ENCODE measurements at regions not wholly inside any gene's neighbourhood (a gene's known extent, or its start where the extent isn't known, plus 50 kb on each side); places are given as distances from the start of the nearest gene placed in this dataset.

- WGBS, 2 experiments (ENCODE audit: insufficient coverage in 1 of 2, insufficient read length in 1 of 2): 94 to 100% methylated on average over 2 to 3 of the region's 3 CpGs
- Histone ChIP-seq H3K36me3 (ENCODE audit: control insufficient read depth, insufficient read depth, low read length) (no peaks in the 10 kb centered on the region), H3K27ac (ENCODE audit: low read depth, low read length) (no peak overlapping the region), H3K4me3 (ENCODE audit: low read length) (no peak overlapping the region), H3K27me3 (ENCODE audit: control insufficient read depth, insufficient read depth, low read length, poor library complexity, severe bottlenecking) (no peaks in the 10 kb centered on the region), H3K9me3 (ENCODE audit: control insufficient read depth, low read length) (no peaks in the 10 kb centered on the region), H3K9ac (ENCODE audit: extremely low read depth, low read length, poor library complexity, severe bottlenecking) (no peak overlapping the region), H3K4me1 (ENCODE audit: control insufficient read depth, insufficient read depth, low read length) (no peaks in the 10 kb centered on the region)
- no peak for DNase-seq
- peaks cover 2% of the 10 kb centered on the region for H3K9me3 Mint-ChIP-seq
- TF ChIP-seq CTCF (conservative IDR thresholded peaks at IDR 0.05): no peak
- H3K4me1 Mint-ChIP-seq: no peaks in the 10 kb centered on the region
- no peaks in the 10 kb centered on the region for H3K27me3 Mint-ChIP-seq (ENCODE audit: insufficient read depth)
- H3K27ac Mint-ChIP-seq: no peak overlapping the region
- no peak overlapping the region for H3K4me3 Mint-ChIP-seq
- H3K36me3 Mint-ChIP-seq (ENCODE audit: low read depth): no peaks in the 10 kb centered on the region
These were observed 166.5 kb downstream of the HS3ST3A1 start for GRCh38 chr17:13435230-13435629.

DNA sequence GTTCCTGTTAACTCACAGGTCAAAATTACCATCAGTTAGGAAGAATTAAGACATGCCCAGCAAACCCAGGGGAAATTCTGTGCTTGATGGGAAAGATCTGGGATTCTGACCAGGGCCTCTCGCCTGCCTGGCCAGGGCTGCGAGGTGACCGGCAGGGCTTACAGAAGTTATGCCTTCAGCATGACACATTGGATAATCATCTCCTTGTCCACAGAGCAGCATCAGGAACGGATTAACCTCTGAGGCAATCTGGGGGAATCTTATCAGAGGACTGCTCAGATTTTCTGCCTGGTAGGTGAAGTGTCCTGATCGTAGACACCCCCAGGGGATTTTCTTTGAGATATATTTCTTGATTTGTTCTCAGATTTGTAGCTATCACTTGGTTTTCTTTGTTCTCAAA is 172.5 kb downstream of the HS3ST3A1 start:
- no peak overlapping the region for H3K4me3 ChIP-seq (ENCODE audit: low read length)
- H3K9ac ChIP-seq (ENCODE audit: extremely low read depth, low read length, poor library complexity, severe bottlenecking): no peak overlapping the region
- no peak overlapping the region for H3K27ac ChIP-seq (ENCODE audit: low read depth, low read length)
- H3K9me3 ChIP-seq (ENCODE audit: control insufficient read depth, low read length): no peaks in the 10 kb centered on the region
- no peak for TF ChIP-seq CTCF (conservative IDR thresholded peaks at IDR 0.05)
- H3K27me3 ChIP-seq (ENCODE audit: control insufficient read depth, insufficient read depth, low read length, poor library complexity, severe bottlenecking): no peaks in the 10 kb centered on the region
- no peaks in the 10 kb centered on the region for H3K4me1 ChIP-seq (ENCODE audit: control insufficient read depth, insufficient read depth, low read length)
- no peaks in the 10 kb centered on the region for H3K36me3 ChIP-seq (ENCODE audit: control insufficient read depth, insufficient read depth, low read length)
- no peaks in the 10 kb centered on the region for H3K27me3 Mint-ChIP-seq (ENCODE audit: insufficient read depth)
- WGBS, 2 experiments (ENCODE audit: insufficient coverage in 1 of 2, insufficient read length in 1 of 2): 87% methylated on average over 5 of the region's 5 CpGs; no CpG with 5 or more reads in 1 of the 2 experiments
- no peak overlapping the region for H3K27ac Mint-ChIP-seq
- H3K4me1 Mint-ChIP-seq: no peaks in the 10 kb centered on the region
- DNase-seq: no peak
- peaks cover 2% of the 10 kb centered on the region for H3K9me3 Mint-ChIP-seq
- no peaks in the 10 kb centered on the region for H3K36me3 Mint-ChIP-seq (ENCODE audit: low read depth)
- no peak overlapping the region for H3K4me3 Mint-ChIP-seq

DNA sequence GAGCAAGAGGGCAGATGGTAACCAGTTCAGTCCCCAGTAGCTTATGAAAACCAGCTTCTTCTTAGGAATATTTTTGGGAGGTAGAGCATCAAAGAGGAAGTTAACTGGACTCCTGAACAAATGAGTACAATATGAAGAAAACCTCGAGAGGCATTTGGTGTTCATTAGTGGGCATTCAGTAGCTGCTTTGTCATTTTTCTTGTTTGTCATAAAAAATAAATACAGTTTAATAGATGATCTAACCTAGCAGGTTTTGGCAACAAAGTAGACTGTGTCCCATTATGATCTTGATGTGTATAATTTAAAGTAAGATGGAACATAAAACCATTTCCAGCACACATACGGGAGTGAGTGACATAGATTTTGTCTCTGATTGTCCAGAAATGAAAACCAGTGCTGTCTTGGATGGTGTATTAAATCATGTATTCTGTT is 173.1 kb downstream of the HS3ST3A1 start:
- DNase-seq: no peak
- no peaks in the 10 kb centered on the region for H3K9me3 ChIP-seq (ENCODE audit: control insufficient read depth, low read length)
- no peak overlapping the region for H3K27ac ChIP-seq (ENCODE audit: low read depth, low read length)
- no peaks in the 10 kb centered on the region for H3K4me1 ChIP-seq (ENCODE audit: control insufficient read depth, insufficient read depth, low read length)
- Mint-ChIP-seq H3K9me3 (peaks cover 2% of the 10 kb centered on the region), H3K27ac (no peak overlapping the region), H3K4me1 (no peaks in the 10 kb centered on the region), H3K36me3 (ENCODE audit: low read depth) (no peaks in the 10 kb centered on the region), H3K27me3 (ENCODE audit: insufficient read depth) (no peaks in the 10 kb centered on the region), H3K4me3 (no peak overlapping the region)
- no peak overlapping the region for H3K4me3 ChIP-seq (ENCODE audit: low read length)
- H3K27me3 ChIP-seq (ENCODE audit: control insufficient read depth, insufficient read depth, low read length, poor library complexity, severe bottlenecking): no peaks in the 10 kb centered on the region
- no peak overlapping the region for H3K9ac ChIP-seq (ENCODE audit: extremely low read depth, low read length, poor library complexity, severe bottlenecking)
- H3K36me3 ChIP-seq (ENCODE audit: control insufficient read depth, insufficient read depth, low read length): no peaks in the 10 kb centered on the region
- 87 to 100% methylated on average over 1 to 2 of the region's 2 CpGs for WGBS, 2 experiments (ENCODE audit: insufficient coverage in 1 of 2, insufficient read length in 1 of 2)
- TF ChIP-seq CTCF (conservative IDR thresholded peaks at IDR 0.05): no peak
